Neural cell (in vitro differentiated cells): ENCODE measurements at regions not wholly inside any gene's neighbourhood (a gene's known extent, or its start where the extent isn't known, plus 50 kb on each side); places are given as distances from the start of the nearest gene placed in this dataset.

Source experiments
- H2AFZ ChIP-seq: fragments of 200-600, 300-800 bp; sonication (generic), shearing (Covaris generic); 2 replicates; pipeline ENCODE4 v1.6.0; 2014; ENCODE audit warnings: low read depth, mild to moderate bottlenecking, antibody characterized with exemption, low read length, moderate library complexity
- H3F3A ChIP-seq: fragments of 200-600 bp; shearing (Covaris generic); 2 replicates; pipeline ENCODE4 v1.6.1; 2016; ENCODE audit warnings: mild to moderate bottlenecking, moderate library complexity, mixed read lengths, antibody characterized with exemption, low read length; ENCODE audit not compliant: insufficient read depth, poor library complexity, severe bottlenecking
- H3K27ac ChIP-seq: fragments of 200-600, 300-800 bp; sonication (generic), shearing (Covaris generic); 2 replicates; pipeline ENCODE4 v1.5.1; 2014; ENCODE audit warnings: mild to moderate bottlenecking, low read length, moderate library complexity
- H3K27me3 ChIP-seq: fragments of 300-800, 200-600 bp; sonication (generic), shearing (Covaris generic); 2 replicates; pipeline ENCODE4 v1.6.0; 2014; ENCODE audit warnings: mild to moderate bottlenecking, low read depth, low read length, moderate library complexity; ENCODE audit not compliant: insufficient read depth
- H3K36me3 ChIP-seq: fragments of 300-800, 200-600 bp; sonication (generic), shearing (Covaris generic); 2 replicates; pipeline ENCODE4 v1.5.1; 2014; ENCODE audit warnings: mild to moderate bottlenecking, antibody characterized with exemption, low read length, moderate library complexity; ENCODE audit not compliant: insufficient read depth
- H3K4me2 ChIP-seq: fragments of 300-800, 200-600 bp; sonication (generic), shearing (Covaris generic); 2 replicates; pipeline ENCODE4 v1.6.0; 2014; ENCODE audit warnings: mild to moderate bottlenecking, low read length
- H3K4me3 ChIP-seq: fragments of 300-800, 200-600 bp; sonication (generic), shearing (Covaris generic); 2 replicates; pipeline ENCODE4 v1.5.1; 2014; ENCODE audit warnings: mild to moderate bottlenecking, low read length, moderate library complexity
- H3K79me2 ChIP-seq: fragments of 200-600 bp; shearing (Covaris generic); replicated peaks from 2 replicates; pipeline ENCODE4 v1.6.0; 2014; ENCODE audit warnings: mild to moderate bottlenecking, low read length, moderate library complexity; ENCODE audit not compliant: insufficient read depth
- H3K9ac ChIP-seq: fragments of 300-800, 200-600 bp; sonication (generic), shearing (Covaris generic); 2 replicates; pipeline ENCODE4 v1.6.1; 2016; ENCODE audit warnings: mild to moderate bottlenecking, low read length, mixed read lengths
- H3K9me2 ChIP-seq: fragments of 200-600 bp; shearing (Covaris generic); 2 replicates; pipeline ENCODE4 v1.6.1; 2016; ENCODE audit warnings: mild to moderate bottlenecking, low read length, mixed read lengths; ENCODE audit not compliant: insufficient read depth
- H3K9me3 ChIP-seq: fragments of 200-600, 300-800 bp; sonication (generic), shearing (Covaris generic); 2 replicates; pipeline ENCODE4 v1.6.1; 2016; ENCODE audit warnings: mild to moderate bottlenecking, mixed run types, low read length, moderate library complexity, mixed read lengths
- H4K20me1 ChIP-seq: fragments of 200-600 bp; shearing (Covaris generic); 2 replicates; pipeline ENCODE4 v1.6.1; 2016; ENCODE audit warnings: mild to moderate bottlenecking, mixed run types; ENCODE audit not compliant: insufficient read depth
- CTCF ChIP-seq: fragments of 450-650 bp; IDR thresholded peaks from 2 replicates; pipeline ENCODE4 v1.5.1; 2014; ENCODE audit warnings: antibody characterized with exemption, mild to moderate bottlenecking, moderate library complexity; ENCODE audit not compliant: poor library complexity, severe bottlenecking
- EP300 ChIP-seq: fragments of 450-650 bp; conservative IDR thresholded peaks from 2 replicates; pipeline ENCODE4 v1.6.1; 2014; ENCODE audit warnings: antibody characterized with exemption, mild to moderate bottlenecking, moderate library complexity; ENCODE audit not compliant: poor library complexity, severe bottlenecking
- EZH2 ChIP-seq: fragments of 200-600, 300-800 bp; shearing (Covaris generic), sonication (generic); IDR thresholded peaks from 2 replicates; pipeline ENCODE4 v1.6.1; 2014; ENCODE audit warnings: antibody characterized with exemption, low read length, borderline replicate concordance, mild to moderate bottlenecking; ENCODE audit not compliant: insufficient read depth, poor library complexity, severe bottlenecking
- MXI1 ChIP-seq: fragments of 450-650 bp; conservative IDR thresholded peaks from 2 replicates; pipeline ENCODE4 v1.6.1; 2014; ENCODE audit warnings: antibody characterized with exemption, mild to moderate bottlenecking; ENCODE audit not compliant: poor library complexity, severe bottlenecking
- POLR2AphosphoS5 ChIP-seq: IDR thresholded peaks from 2 replicates; pipeline ENCODE4 v1.6.1; 2012
- RAD21 ChIP-seq: fragments of 450-650 bp; conservative IDR thresholded peaks from 2 replicates; pipeline ENCODE4 v1.6.1; 2014; ENCODE audit warnings: antibody characterized with exemption, mild to moderate bottlenecking, moderate library complexity
- SMC3 ChIP-seq: fragments of 450-650 bp; conservative IDR thresholded peaks from 2 replicates; pipeline ENCODE4 v1.6.1; 2014; ENCODE audit warnings: antibody characterized with exemption, mild to moderate bottlenecking, moderate library complexity; ENCODE audit not compliant: poor library complexity
- TAF1 ChIP-seq: IDR thresholded peaks from 2 replicates; pipeline ENCODE4 v1.6.1; 2012; ENCODE audit warnings: low read depth
- TF ChIP-seq, protein P1 (sequence below): IDR thresholded peaks from 2 replicates; pipeline ENCODE4 v1.6.1; 2012; ENCODE audit warnings: borderline replicate concordance

DNA sequence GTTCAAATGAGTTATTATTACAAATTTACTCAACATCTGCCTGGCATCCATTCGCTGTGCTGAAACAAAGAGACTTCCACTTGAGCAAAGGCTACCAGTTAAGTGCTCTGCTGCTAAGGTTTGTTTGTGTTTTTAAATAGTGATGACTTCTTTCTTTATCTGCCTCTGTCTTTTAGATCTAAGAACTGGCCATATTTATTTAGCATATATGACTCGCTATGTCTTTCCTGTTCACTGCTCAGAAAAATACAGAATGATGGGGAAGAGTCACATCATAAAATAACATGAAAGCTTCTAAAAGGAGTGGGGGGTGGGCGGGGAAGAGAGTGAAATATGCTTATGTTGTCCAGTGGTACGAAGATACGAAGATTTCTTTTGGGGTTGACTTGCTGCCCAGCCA, 322.2 kb downstream of the GPAT3 start:
- H3K36me3 ChIP-seq, result no peaks in the 10 kb centered on the region
- no peak overlapping the region for H3K4me3 ChIP-seq
- TF ChIP-seq, protein P1, sequence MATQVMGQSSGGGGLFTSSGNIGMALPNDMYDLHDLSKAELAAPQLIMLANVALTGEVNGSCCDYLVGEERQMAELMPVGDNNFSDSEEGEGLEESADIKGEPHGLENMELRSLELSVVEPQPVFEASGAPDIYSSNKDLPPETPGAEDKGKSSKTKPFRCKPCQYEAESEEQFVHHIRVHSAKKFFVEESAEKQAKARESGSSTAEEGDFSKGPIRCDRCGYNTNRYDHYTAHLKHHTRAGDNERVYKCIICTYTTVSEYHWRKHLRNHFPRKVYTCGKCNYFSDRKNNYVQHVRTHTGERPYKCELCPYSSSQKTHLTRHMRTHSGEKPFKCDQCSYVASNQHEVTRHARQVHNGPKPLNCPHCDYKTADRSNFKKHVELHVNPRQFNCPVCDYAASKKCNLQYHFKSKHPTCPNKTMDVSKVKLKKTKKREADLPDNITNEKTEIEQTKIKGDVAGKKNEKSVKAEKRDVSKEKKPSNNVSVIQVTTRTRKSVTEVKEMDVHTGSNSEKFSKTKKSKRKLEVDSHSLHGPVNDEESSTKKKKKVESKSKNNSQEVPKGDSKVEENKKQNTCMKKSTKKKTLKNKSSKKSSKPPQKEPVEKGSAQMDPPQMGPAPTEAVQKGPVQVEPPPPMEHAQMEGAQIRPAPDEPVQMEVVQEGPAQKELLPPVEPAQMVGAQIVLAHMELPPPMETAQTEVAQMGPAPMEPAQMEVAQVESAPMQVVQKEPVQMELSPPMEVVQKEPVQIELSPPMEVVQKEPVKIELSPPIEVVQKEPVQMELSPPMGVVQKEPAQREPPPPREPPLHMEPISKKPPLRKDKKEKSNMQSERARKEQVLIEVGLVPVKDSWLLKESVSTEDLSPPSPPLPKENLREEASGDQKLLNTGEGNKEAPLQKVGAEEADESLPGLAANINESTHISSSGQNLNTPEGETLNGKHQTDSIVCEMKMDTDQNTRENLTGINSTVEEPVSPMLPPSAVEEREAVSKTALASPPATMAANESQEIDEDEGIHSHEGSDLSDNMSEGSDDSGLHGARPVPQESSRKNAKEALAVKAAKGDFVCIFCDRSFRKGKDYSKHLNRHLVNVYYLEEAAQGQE, result no peak
- no peak for TF ChIP-seq RAD21
- no peak for TF ChIP-seq POLR2AphosphoS5
- no peak for TF ChIP-seq CTCF
- TF ChIP-seq EZH2, result no peak
- no peak for TF ChIP-seq EP300
- no peak for TF ChIP-seq SMC3
- no peak for TF ChIP-seq MXI1
- TF ChIP-seq TAF1, result no peak
- H3F3A ChIP-seq, result no peaks in the 10 kb centered on the region
- H3K27me3 ChIP-seq, result no peaks in the 10 kb centered on the region
- no peak overlapping the region for H3K4me2 ChIP-seq
- H3K79me2 ChIP-seq, result no peaks in the 10 kb centered on the region
- H3K9me2 ChIP-seq, result no peaks in the 10 kb centered on the region
- H2AFZ ChIP-seq, result no peak overlapping the region
- no peak overlapping the region for H3K9ac ChIP-seq
- no peaks in the 10 kb centered on the region for H3K9me3 ChIP-seq
- no peak overlapping the region for H3K27ac ChIP-seq
- H4K20me1 ChIP-seq, result no peaks in the 10 kb centered on the region

GRCh38 chr4:83855044-83855443, 319.1 kb downstream of the GPAT3 start:
- Histone ChIP-seq H3K79me2 (no peaks in the 10 kb centered on the region), H3K27me3 (no peaks in the 10 kb centered on the region), H3K9me2 (no peaks in the 10 kb centered on the region), H3K36me3 (no peaks in the 10 kb centered on the region), H3F3A (no peaks in the 10 kb centered on the region), H3K9me3 (no peaks in the 10 kb centered on the region), H3K27ac (no peak overlapping the region), H2AFZ (no peak overlapping the region), H3K4me3 (no peak overlapping the region), H3K4me2 (no peak overlapping the region), H3K9ac (no peak overlapping the region), H4K20me1 (no peaks in the 10 kb centered on the region)
- TF ChIP-seq MXI1 (no peak), TAF1 (no peak), CTCF (no peak), POLR2AphosphoS5 (no peak), EZH2 (no peak)
- TF ChIP-seq, protein P1, result no peak
